SK-N-SH treated with all-trans-retinoic acid at 6 μM for 48 hours (cell line): ENCODE measurements at regions not wholly inside any gene's neighbourhood (a gene's known extent, or its start where the extent isn't known, plus 50 kb on each side); places are given as distances from the start of the nearest gene placed in this dataset.

Source experiments
- ATAC-seq: fragments of 200-7000 bp; cut with Tn5 transposase; 3 replicates; pipeline ENCODE4 v1.9.1; 2020; ENCODE audit warnings: mild to moderate bottlenecking, moderate library complexity
- CREB5 ChIP-seq: fragments of 250-450 bp; sonication (Bioruptor Pico); IDR thresholded peaks from 2 replicates; pipeline ENCODE4 v1.5.1; 2020; ENCODE audit warnings: low read depth, mild to moderate bottlenecking, moderate library complexity
- CSDC2 ChIP-seq: fragments of 250-450 bp; sonication (Bioruptor Pico); IDR thresholded peaks from 2 replicates; pipeline ENCODE4 v1.5.0; 2020; ENCODE audit warnings: mild to moderate bottlenecking, moderate library complexity
- CSRNP3 ChIP-seq: fragments of 250-450 bp; sonication (Bioruptor Pico); IDR thresholded peaks from 2 replicates; pipeline ENCODE4 v1.5.1; 2021; ENCODE audit warnings: mild to moderate bottlenecking, moderate library complexity
- ESRRG ChIP-seq: fragments of 250-450 bp; sonication (Bioruptor Pico); IDR thresholded peaks from 2 replicates; pipeline ENCODE4 v1.6.1; 2021; ENCODE audit warnings: mild to moderate bottlenecking
- GLIS3 ChIP-seq: fragments of 250-450 bp; sonication (Bioruptor Pico); IDR thresholded peaks from 2 replicates; pipeline ENCODE4 v1.5.0; 2020; ENCODE audit warnings: mild to moderate bottlenecking, moderate library complexity
- ISL1 ChIP-seq: fragments of 250-450 bp; sonication (Bioruptor Pico); IDR thresholded peaks from 2 replicates; pipeline ENCODE4 v2.1.2; 2022; ENCODE audit warnings: mild to moderate bottlenecking, moderate library complexity
- OSR1 ChIP-seq: fragments of 250-450 bp; sonication (Bioruptor Pico); IDR thresholded peaks from 2 replicates; pipeline ENCODE4 v1.8.0; 2022; ENCODE audit warnings: moderate library complexity, mild to moderate bottlenecking, inconsistent platforms
- POU6F1 ChIP-seq: fragments of 250-450 bp; sonication (Bioruptor Pico); IDR thresholded peaks from 2 replicates; pipeline ENCODE4 v1.8.0; 2021; ENCODE audit warnings: low read depth, mild to moderate bottlenecking, moderate library complexity, borderline replicate concordance
- PPARA ChIP-seq: fragments of 250-450 bp; sonication (Bioruptor Pico); IDR thresholded peaks from 2 replicates; pipeline ENCODE4 v1.5.0; 2020; ENCODE audit warnings: mild to moderate bottlenecking, borderline replicate concordance
- RARB ChIP-seq: fragments of 250-450 bp; sonication (Bioruptor Pico); IDR thresholded peaks from 2 replicates; pipeline ENCODE4 v1.8.0; 2021; ENCODE audit warnings: mild to moderate bottlenecking, moderate library complexity
- SNAI2 ChIP-seq: fragments of 250-450 bp; sonication (Bioruptor Pico); IDR thresholded peaks from 2 replicates; pipeline ENCODE4 v1.5.0; 2020; ENCODE audit warnings: mild to moderate bottlenecking, moderate library complexity
- TOX ChIP-seq: fragments of 250-450 bp; sonication (Bioruptor Pico); IDR thresholded peaks from 2 replicates; pipeline ENCODE4 v1.8.0; 2021; ENCODE audit warnings: mild to moderate bottlenecking, moderate library complexity, borderline replicate concordance
- TSHZ2 ChIP-seq: fragments of 250-450 bp; sonication (Bioruptor Pico); IDR thresholded peaks from 2 replicates; pipeline ENCODE4 v1.5.0; 2020; ENCODE audit warnings: mild to moderate bottlenecking, moderate library complexity
- ZC3H10 ChIP-seq: fragments of 250-450 bp; sonication (Bioruptor Pico); IDR thresholded peaks from 2 replicates; pipeline ENCODE4 v1.5.1; 2021; ENCODE audit warnings: mild to moderate bottlenecking, moderate library complexity
- ZFP3 ChIP-seq: fragments of 250-450 bp; sonication (Bioruptor Pico); IDR thresholded peaks from 2 replicates; pipeline ENCODE4 v1.5.0; 2020; ENCODE audit warnings: mild to moderate bottlenecking, moderate library complexity
- ZFP30 ChIP-seq: fragments of 450-650 bp; formaldehyde crosslinking; IDR thresholded peaks from 2 replicates; pipeline ENCODE4 v1.5.0; 2022; ENCODE audit warnings: mild to moderate bottlenecking, moderate library complexity
- ZNF565 ChIP-seq: fragments of 450-650 bp; formaldehyde crosslinking; conservative IDR thresholded peaks from 2 replicates; pipeline ENCODE4 v1.5.0; 2020; ENCODE audit warnings: low read depth, mild to moderate bottlenecking, moderate library complexity
- ZNF70 ChIP-seq: fragments of 450-650 bp; formaldehyde crosslinking; IDR thresholded peaks from 2 replicates; pipeline ENCODE4 v1.5.0; 2020; ENCODE audit warnings: mild to moderate bottlenecking, moderate library complexity
- ZNF8 ChIP-seq: fragments of 450-650 bp; formaldehyde crosslinking; IDR thresholded peaks from 2 replicates; pipeline ENCODE4 v1.5.0; 2020; ENCODE audit warnings: mild to moderate bottlenecking, moderate library complexity

- TF ChIP-seq TOX (CRISPR knock-in tag) (no peak), ZNF8 (CRISPR knock-in tag) (peak; percentile 4; the same call in 1 of the 2 replicates), ZFP3 (peak; percentile 76), ESRRG (CRISPR knock-in tag) (0 out of 2 replicates have a peak, but pooled peaks have one; percentile 33), POU6F1 (CRISPR knock-in tag) (0 out of 2 replicates have a peak, but pooled peaks have one; percentile 50), PPARA (CRISPR knock-in tag) (no peak), SNAI2 (peak; percentile 63; the same call in 1 of the 2 replicates), CSRNP3 (CRISPR knock-in tag) (no peak), ISL1 (peak; percentile 84), GLIS3 (CRISPR knock-in tag) (no peak), CREB5 (CRISPR knock-in tag) (peak; percentile 76)
- ATAC-seq, result peak; percentile 88
Measured at GRCh38 chr15:62928242-62928999, 114.1 kb upstream of the TPM1 start.

- TF ChIP-seq ZC3H10 (CRISPR knock-in tag) (no peak), CREB5 (CRISPR knock-in tag) (no peak), GLIS3 (CRISPR knock-in tag) (no peak), RARB (CRISPR knock-in tag) (no peak), TOX (CRISPR knock-in tag) (no peak), ZNF8 (CRISPR knock-in tag) (no peak), ZFP30 (no peak), TSHZ2 (no peak), PPARA (CRISPR knock-in tag) (no peak), ZNF565 (no peak), ZNF70 (CRISPR knock-in tag) (no peak), CSRNP3 (CRISPR knock-in tag) (no peak)
- peak; percentile 77 for ATAC-seq
Measured at GRCh38 chr15:62929000-62929357, 113.6 kb upstream of the TPM1 start.

- no peak for ATAC-seq
- no peak for TF ChIP-seq POU6F1 (CRISPR knock-in tag)
- no peak for TF ChIP-seq OSR1
- TF ChIP-seq ZC3H10 (CRISPR knock-in tag), result no peak
- no peak for TF ChIP-seq CSDC2 (CRISPR knock-in tag)
- no peak for TF ChIP-seq ZNF565
- TF ChIP-seq GLIS3 (CRISPR knock-in tag), result no peak
- TF ChIP-seq ZFP3, result no peak
- TF ChIP-seq TSHZ2, result no peak
Measured at GRCh38 chr15:62931650-62932049, 110.9 kb upstream of the TPM1 start.
